HCT116 (cell line): ENCODE measurements at regions not wholly inside any gene's neighbourhood (a gene's known extent, or its start where the extent isn't known, plus 50 kb on each side); places are given as distances from the start of the nearest gene placed in this dataset.

Source experiments
- ATAC-seq: fragments of 200-7000 bp; cut with Tn5 transposase; 2 replicates; pipeline ENCODE4 v1.9.1; 2020; ENCODE audit warnings: mild to moderate bottlenecking, moderate library complexity
- BruUV-seq: library from RNA; stranded (reverse); fragments of 400-500 nt; replicated peaks from 2 replicates; lab custom pipeline; 2021; lab: Mats Ljungman, UMichigan
- CTCF ChIA-PET: fragments of 300-600 bp; sonication (Branson Sonifier 250); formaldehyde crosslinking; loops from one replicate; lab custom pipeline; 2021; ENCODE audit warnings: antibody characterized with exemption; lab: Charles Lee
- POLR2A ChIA-PET: fragments of 300-600, 350-600 bp; sonication (Branson Sonifier 250); formaldehyde crosslinking; loops from one replicate; lab custom pipeline; 2021; ENCODE audit warnings: antibody characterized with exemption; lab: Charles Lee
- RAD21 ChIA-PET, 2 experiments: fragments of 300-600 bp; sonication (Branson Sonifier 250); formaldehyde crosslinking; loops; one replicate each; lab custom pipeline; 2023; ENCODE audit warnings: low total read pairs in 2 of 2; ENCODE audit not compliant: uncharacterized antibody in 2 of 2, unreplicated experiment in 2 of 2, low non-redundant PET in 1 of 2; lab: Charles Lee
- DNase-seq: peaks from one replicate; pipeline ENCODE4 v3.0.0-alpha.2; 2010; ENCODE audit warnings: low read depth, low spot score
- H2AFZ ChIP-seq: fragments of 200-600 bp; shearing (Covaris generic), sonication (generic); 2 replicates; pipeline ENCODE4 v1.6.1; 2017; ENCODE audit warnings: low read depth, mixed run types, mixed read lengths, antibody characterized with exemption, low read length; ENCODE audit not compliant: poor library complexity, severe bottlenecking
- H3K27ac ChIP-seq: 2 replicates; pipeline ENCODE4 v1.5.1; 2012; ENCODE audit warnings: low read depth, low read length
- H3K27me3 ChIP-seq: fragments of 200-600 bp; sonication (generic); 2 replicates; pipeline ENCODE4 v1.6.1; 2016; ENCODE audit warnings: mixed run types, low read length, mixed read lengths; ENCODE audit not compliant: insufficient read depth
- H3K36me3 ChIP-seq, 2 experiments: fragments of 200-500 bp in 1 of 2; fragments of 200-600 bp in 1 of 2; sonication (Bioruptor generic) in 1 of 2; sonication (generic) in 1 of 2; 2 replicates each; pipeline versions ENCODE4 v1.5.1 to v1.6.1; 2014 to 2016; ENCODE audit warnings: low read length in 2 of 2, inconsistent platforms in 1 of 2, mixed read lengths in 1 of 2, mixed run types in 1 of 2; ENCODE audit not compliant: insufficient read depth in 2 of 2, control insufficient read depth in 1 of 2
- H3K4me1 ChIP-seq, 2 experiments: fragments of 200-600 bp in 1 of 2; sonication (generic) in 1 of 2; 2 replicates each; pipeline versions ENCODE4 v1.5.1 to v1.6.1; 2012 to 2017; ENCODE audit warnings: low read length in 2 of 2, inconsistent platforms in 1 of 2, mild to moderate bottlenecking in 1 of 2, mixed read lengths in 1 of 2, mixed run types in 1 of 2, moderate library complexity in 1 of 2; ENCODE audit not compliant: insufficient read depth in 2 of 2, control insufficient read depth in 1 of 2
- H3K4me2 ChIP-seq: fragments of 200-600 bp; sonication (generic); 2 replicates; pipeline ENCODE4 v1.6.1; 2017; ENCODE audit warnings: mixed run types, low read length, mixed read lengths
- H3K4me3 ChIP-seq, 2 experiments: fragments of 200-600 bp in 1 of 2; sonication (generic) in 1 of 2; replicated peaks in 1 of 2; 2 replicates each; pipeline ENCODE4 v1.5.1; 2011 to 2016; ENCODE audit warnings: low read length in 2 of 2, control low read depth in 1 of 2, low read depth in 1 of 2, mild to moderate bottlenecking in 1 of 2, mixed read lengths in 1 of 2, mixed run types in 1 of 2
- H3K79me2 ChIP-seq: fragments of 200-600 bp; sonication (generic); 2 replicates; pipeline ENCODE4 v1.6.1; 2017; ENCODE audit warnings: mild to moderate bottlenecking, mixed run types, low read length, moderate library complexity, mixed read lengths; ENCODE audit not compliant: insufficient read depth
- H3K9ac ChIP-seq: fragments of 200-600 bp; sonication (generic); 2 replicates; pipeline ENCODE4 v1.6.1; 2016; ENCODE audit warnings: low read length, mixed read lengths
- H3K9me2 ChIP-seq: fragments of 200-600 bp; sonication (generic), shearing (Covaris generic); 2 replicates; pipeline ENCODE4 v1.6.1; 2017; ENCODE audit warnings: mixed run types, mild to moderate bottlenecking, moderate library complexity; ENCODE audit not compliant: insufficient read depth
- H3K9me3 ChIP-seq, 2 experiments: fragments of 200-500 bp in 1 of 2; fragments of 200-600 bp in 1 of 2; sonication (Bioruptor generic) in 1 of 2; sonication (generic) in 1 of 2; 2 replicates each; pipeline ENCODE4 v1.6.1; 2014 to 2017; ENCODE audit warnings: low read length in 2 of 2, mixed read lengths in 2 of 2, inconsistent platforms in 1 of 2, low read depth in 1 of 2, mild to moderate bottlenecking in 1 of 2, mixed run types in 1 of 2, moderate library complexity in 1 of 2; ENCODE audit not compliant: control insufficient read depth in 1 of 2, insufficient read depth in 1 of 2
- H4K20me1 ChIP-seq: fragments of 200-600 bp; sonication (generic), shearing (Covaris generic); 2 replicates; pipeline ENCODE4 v1.6.1; 2017; ENCODE audit warnings: mixed run types, mild to moderate bottlenecking, moderate library complexity; ENCODE audit not compliant: insufficient read depth
- ATF3 ChIP-seq: IDR thresholded peaks from 2 replicates; pipeline ENCODE4 v1.6.1; 2012
- CBX3 ChIP-seq: IDR thresholded peaks from 2 replicates; pipeline ENCODE4 v1.6.1; 2012; ENCODE audit warnings: low read depth
- EGR1 ChIP-seq: IDR thresholded peaks from 2 replicates; pipeline ENCODE4 v1.6.1; 2012; ENCODE audit warnings: low read depth
- ELF1 ChIP-seq: IDR thresholded peaks from 2 replicates; pipeline ENCODE4 v1.6.1; 2012; ENCODE audit warnings: low read depth, borderline replicate concordance
- EZH2 ChIP-seq: fragments of 200-600 bp; sonication (generic); IDR thresholded peaks from 2 replicates; pipeline ENCODE4 v1.6.1; 2017; ENCODE audit warnings: antibody characterized with exemption, mixed run types
- EZH2phosphoT487 ChIP-seq: fragments of 200-600 bp; IDR thresholded peaks from 2 replicates; pipeline ENCODE4 v1.6.1; 2018; ENCODE audit warnings: antibody characterized with exemption, borderline replicate concordance
- FOSL1 ChIP-seq: IDR thresholded peaks from 2 replicates; pipeline ENCODE4 v1.6.1; 2012; ENCODE audit warnings: low read depth
- JUND ChIP-seq: IDR thresholded peaks from 2 replicates; pipeline ENCODE4 v1.6.1; 2012
- MAX ChIP-seq: IDR thresholded peaks from 2 replicates; pipeline ENCODE4 v1.6.1; 2012
- POLR2A ChIP-seq: IDR thresholded peaks from 2 replicates; pipeline ENCODE4 v1.7.0; 2011; ENCODE audit warnings: borderline replicate concordance; ENCODE audit not compliant: insufficient read depth, insufficient read length; ENCODE audit errors: extremely low read depth
- POLR2AphosphoS5 ChIP-seq: IDR thresholded peaks from 2 replicates; pipeline ENCODE4 v1.6.1; 2011; ENCODE audit warnings: mild to moderate bottlenecking, low read depth, low read length, moderate library complexity
- RAD21 ChIP-seq: IDR thresholded peaks from 2 replicates; pipeline ENCODE4 v1.6.1; 2012; ENCODE audit warnings: low read depth, mild to moderate bottlenecking
- REST ChIP-seq: IDR thresholded peaks from 2 replicates; pipeline ENCODE4 v1.6.1; 2012; ENCODE audit warnings: low read depth
- SRF ChIP-seq: IDR thresholded peaks from 2 replicates; pipeline ENCODE4 v1.6.1; 2012; ENCODE audit warnings: low read depth
- TCF7L2 ChIP-seq: IDR thresholded peaks from 2 replicates; pipeline ENCODE4 v1.7.0; 2011; ENCODE audit warnings: borderline replicate concordance, inconsistent platforms; ENCODE audit not compliant: insufficient read depth, insufficient read length; ENCODE audit errors: extremely low read depth
- ZFX ChIP-seq: fragments of 450-650 bp; IDR thresholded peaks from 2 replicates; pipeline ENCODE4 v1.6.1; 2017
- intact Hi-C: fragments of 100-400 bp; cut with micrococcal nuclease; formaldehyde crosslinking; loops from 2 replicates; pipeline ENCODE4 v1.10.0; 2022

- no peaks in the 10 kb centered on the region for H4K20me1 ChIP-seq
- intact Hi-C loops: loop anchor here (5.0 kb wide), 1 partner anchor 267 kb away; the partner anchor contains the start of gene TGFBR2
- CTCF ChIA-PET: no interaction called here
- TF ChIP-seq POLR2A (no peak), ELF1 (no peak), CBX3 (no peak)
- H3K4me1 ChIP-seq: peaks cover 17 to 38% of the 10 kb centered on the region in 2 experiments
- H3K27me3 ChIP-seq: no peaks in the 10 kb centered on the region
- ATAC-seq (no peak), DNase-seq (no peak)
- RAD21 ChIA-PET: no interaction called here
- POLR2A ChIA-PET: no interaction called here
- H3K36me3 ChIP-seq: no peaks in the 10 kb centered on the region
- H3K27ac ChIP-seq: no peak overlapping the region
- no peak overlapping the region for H3K4me2 ChIP-seq
- no peak overlapping the region for H3K9ac ChIP-seq
- H3K9me2 ChIP-seq: no peaks in the 10 kb centered on the region
- H3K4me3 ChIP-seq: no peak overlapping the region
- peak overlapping the region; percentile 92 for H2AFZ ChIP-seq
- H3K79me2 ChIP-seq: no peaks in the 10 kb centered on the region
- BruUV-seq: no TSS peak
- H3K9me3 ChIP-seq: no peaks in the 10 kb centered on the region
Measured at GRCh38 chr3:30340500-30340899, 265.9 kb upstream of the TGFBR2 start.

GRCh38 chr3:30341079-30341478 lies 265.3 kb upstream of the TGFBR2 start:
- H2AFZ ChIP-seq: peak overlapping the region; percentile 92
- H3K27ac ChIP-seq: no peak overlapping the region
- no peaks in the 10 kb centered on the region for H3K79me2 ChIP-seq
- no peak for TF ChIP-seq POLR2A
- no peak for TF ChIP-seq JUND
- TF ChIP-seq POLR2AphosphoS5: no peak
- no peak for TF ChIP-seq EZH2phosphoT487
- no peak for TF ChIP-seq EGR1
- no peak for TF ChIP-seq RAD21
- no peak for TF ChIP-seq FOSL1
- no peak for TF ChIP-seq ZFX
- no peak for TF ChIP-seq EZH2
- no peak for TF ChIP-seq ATF3
- TF ChIP-seq SRF: no peak
- TF ChIP-seq MAX: no peak
- no peak for TF ChIP-seq TCF7L2
- TF ChIP-seq REST: no peak
- no peak overlapping the region for H3K9ac ChIP-seq
- no peaks in the 10 kb centered on the region for H4K20me1 ChIP-seq
- H3K4me3 ChIP-seq: no peak overlapping the region
- H3K4me1 ChIP-seq: peaks cover 17 to 40% of the 10 kb centered on the region in 2 experiments
- no peaks in the 10 kb centered on the region for H3K9me3 ChIP-seq
- BruUV-seq: no TSS peak
- CTCF ChIA-PET: no interaction called here
- POLR2A ChIA-PET: no interaction called here
- peak overlapping the region; percentile 70; the same call in 1 of the 2 replicates for H3K4me2 ChIP-seq
- H3K36me3 ChIP-seq: no peaks in the 10 kb centered on the region
- RAD21 ChIA-PET: no interaction called here
- no peaks in the 10 kb centered on the region for H3K27me3 ChIP-seq
- ATAC-seq: no peak
- intact Hi-C loops: loop anchor here (5.0 kb wide), 1 partner anchor 266 kb away; the partner anchor contains the start of gene TGFBR2
- no peak for DNase-seq
- H3K9me2 ChIP-seq: no peaks in the 10 kb centered on the region
